Esophagus squamous epithelium (tissue), 4 donors: ENCODE measurements at regions not wholly inside any gene's neighbourhood (a gene's known extent, or its start where the extent isn't known, plus 50 kb on each side); places are given as distances from the start of the nearest gene placed in this dataset.
"Not testable (repeated sequence)": the region's sequence is repeated elsewhere in the genome, so short reads cannot be mapped to it uniquely, and the experiment has no call there.

Experiments
- CTCF ChIP-seq, 6 experiments: fragments of 450-650 bp in 4 of 6; fragments of 200-600 bp in 2 of 6; sonication (generic) in 2 of 6; IDR thresholded peaks; one replicate each; pipeline ENCODE4 v1.5.1; 2016 to 2019; ENCODE audit warnings: antibody characterized with exemption in 6 of 6, mild to moderate bottlenecking in 4 of 6, moderate library complexity in 4 of 6
- POLR2A ChIP-seq, 4 donors: fragments of 450-650 bp; IDR thresholded peaks; one replicate each; pipeline ENCODE4 v1.6.1; 2017; ENCODE audit warnings: antibody characterized with exemption in 4 of 4, mild to moderate bottlenecking in 4 of 4, moderate library complexity in 3 of 4

- not testable (repeated sequence) for TF ChIP-seq CTCF, POLR2A (IDR thresholded peaks at IDR 0.05)
Observed at GRCh38 chr2:105477050-105477620, 78.3 kb upstream of the FHL2 start.
